Stimulated activated CD4-positive, alpha-beta T cell treated with anti-CD3 and anti-CD28 coated beads, Interleukin-4, amount 100 ng/mL, for 48 hours (primary cell): ENCODE measurements at regions not wholly inside any gene's neighbourhood (a gene's known extent, or its start where the extent isn't known, plus 50 kb on each side); places are given as distances from the start of the nearest gene placed in this dataset.

Source experiments
- DNase-seq, 2 donors: peaks; one replicate each; pipeline ENCODE4 v3.0.0-alpha.2; 2020; ENCODE audit warnings: low read depth in 2 of 2

GRCh38 chr13:51518827-51519226 lies 65.4 kb upstream of the WDFY2 start:
- peak in 1 of 2 donors; percentile 21 for DNase-seq

- DNase-seq, result no peak
Measured at GRCh38 chr13:51519771-51520216, 64.5 kb upstream of the WDFY2 start.

DNA sequence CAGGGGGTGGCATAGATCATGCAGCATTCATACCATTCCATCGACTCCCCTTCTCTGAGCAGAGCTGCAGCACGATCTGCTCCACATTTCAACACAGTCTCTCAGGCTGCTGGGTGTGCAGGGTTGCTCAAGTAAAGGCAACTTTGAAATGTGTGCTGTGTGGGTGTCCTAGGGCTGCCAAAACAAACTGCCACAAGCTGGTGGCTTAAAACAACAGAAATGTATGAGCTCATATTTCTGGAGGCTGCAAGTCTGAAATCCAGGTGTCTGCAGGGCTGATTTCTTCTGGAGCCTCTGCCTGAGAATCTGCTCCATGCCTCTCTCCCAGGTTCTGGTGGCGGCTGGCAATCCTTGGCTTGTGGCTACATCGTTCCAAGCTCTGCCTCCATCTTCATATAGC lies 63.7 kb upstream of the WDFY2 start:
- no peak for DNase-seq

DNA sequence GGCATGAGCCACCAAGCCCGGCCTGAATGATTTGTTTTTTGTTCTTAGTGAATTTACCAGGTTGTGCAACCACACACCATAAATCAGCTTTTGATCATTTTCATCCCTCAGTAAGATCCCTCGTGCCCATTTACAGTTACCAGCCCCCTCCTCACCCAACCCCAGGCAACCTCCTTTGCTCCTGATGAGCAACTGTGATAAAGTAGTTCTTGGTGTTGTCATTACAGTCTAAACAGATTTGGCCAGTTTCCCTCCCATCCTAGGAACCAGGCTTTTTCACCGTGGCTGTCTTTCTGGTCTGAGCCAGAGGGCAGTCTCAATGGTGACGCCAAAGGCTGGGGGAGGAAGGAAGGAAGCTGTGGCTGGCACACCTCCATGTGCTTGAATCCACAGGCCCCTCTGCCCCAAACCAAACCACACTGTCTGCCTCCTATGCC lies 61.2 kb upstream of the WDFY2 start:
- no peak for DNase-seq

- DNase-seq, result no peak
Measured at GRCh38 chr13:51524312-51524711, 60.0 kb upstream of the WDFY2 start.

- DNase-seq, result no peak
Measured at GRCh38 chr13:51524829-51525566, 59.3 kb upstream of the WDFY2 start.

- no peak for DNase-seq
Measured at GRCh38 chr13:51525567-51526167, 58.6 kb upstream of the WDFY2 start.

DNA sequence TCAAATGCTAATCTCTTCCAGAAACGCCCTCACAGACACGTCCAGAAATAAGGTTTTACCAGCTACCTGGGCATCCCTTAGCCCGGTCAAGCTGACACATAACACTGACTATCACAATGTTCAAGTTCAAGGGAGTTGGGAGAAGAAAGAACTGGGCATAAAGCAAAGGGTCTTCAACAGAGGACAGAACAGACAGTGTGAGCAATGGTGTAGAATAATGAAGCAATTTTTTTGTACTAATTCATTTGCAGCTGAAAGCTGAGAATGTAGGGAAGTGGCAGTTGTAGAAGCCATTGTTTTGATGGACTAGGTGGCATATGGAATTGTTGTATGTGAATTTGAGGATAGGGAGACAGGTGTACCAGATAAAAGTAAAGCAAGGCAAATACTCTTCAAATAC lies 58.1 kb upstream of the WDFY2 start:
- no peak for DNase-seq

GRCh38 chr13:51532736-51533197 lies 51.5 kb upstream of the WDFY2 start:
- no peak for DNase-seq

GRCh38 chr13:51534041-51534817 lies 50.0 kb upstream of the WDFY2 start:
- DNase-seq, result no peak
